ENCODE measurements at regions not wholly inside any gene's neighbourhood (a gene's known extent, or its start where the extent isn't known, plus 50 kb on each side); places are given as distances from the start of the nearest gene placed in this dataset.

DNA sequence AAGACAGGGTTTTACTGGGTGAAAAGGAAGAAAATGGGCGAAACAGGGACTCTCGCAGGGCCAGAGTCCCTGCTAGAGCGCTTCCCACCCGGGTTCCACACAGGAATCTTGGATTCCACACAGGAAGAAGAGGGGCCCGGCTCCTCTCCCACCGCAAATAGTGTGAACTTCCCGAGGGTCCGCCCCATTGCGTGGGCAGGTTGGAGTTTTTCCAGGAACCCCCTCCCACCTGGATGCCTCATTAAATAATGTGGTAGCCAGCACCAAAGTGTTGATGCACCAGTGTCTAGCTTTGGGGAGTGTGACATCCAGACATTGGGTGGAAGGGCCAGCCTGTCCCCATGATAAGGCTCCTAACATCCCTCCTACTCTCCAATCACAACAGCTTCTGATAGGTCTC is 330.3 kb upstream of the ZNF32 start:
- no peaks in the 10 kb centered on the region for H3K79me2 ChIP-seq (ENCODE audit: control insufficient read depth, insufficient read depth, low read length)
- H3K27ac ChIP-seq (ENCODE audit: control insufficient read depth, insufficient read depth, low read length) = no peak overlapping the region
- no peaks in the 10 kb centered on the region for H3K36me3 ChIP-seq (ENCODE audit: control insufficient read depth in 2 of 2, extremely low read depth in 1 of 2, insufficient read depth in 2 of 2, low read length in 2 of 2)
- H3K4me1 ChIP-seq (ENCODE audit: control insufficient read depth, extremely low read depth, insufficient read depth, low read length) = no peaks in the 10 kb centered on the region
- H3K4me3 ChIP-seq (ENCODE audit: control insufficient read depth in 2 of 3, extremely low read depth in 1 of 3, insufficient read depth in 2 of 3, low read depth in 1 of 3, low read length in 3 of 3) = no peak overlapping the region
- no peaks in the 10 kb centered on the region for H3K9me1 ChIP-seq (ENCODE audit: control insufficient read depth, extremely low read depth, insufficient read depth, low read length)
- no peak overlapping the region for H2AFZ ChIP-seq (ENCODE audit: control insufficient read depth, low read length)
- no peak overlapping the region for H3K4me2 ChIP-seq (ENCODE audit: control insufficient read depth, extremely low read depth, insufficient read depth, low read depth, low read length)
- no peak for TF ChIP-seq EZH2 (IDR thresholded peaks at IDR 0.05; ENCODE audit: low read length)
- TF ChIP-seq CTCF (optimal IDR thresholded peaks at IDR 0.05 in 1 of 3, IDR thresholded peaks at IDR 0.05 in 1 of 3, conservative IDR thresholded peaks at IDR 0.05 in 1 of 3; ENCODE audit: extremely low read depth in 1 of 3, insufficient read depth in 2 of 3, low read length in 3 of 3) = no peak
- no peaks in the 10 kb centered on the region for H4K20me1 ChIP-seq (ENCODE audit: control insufficient read depth, extremely low read depth, insufficient read depth, low read length)
- H3K9ac ChIP-seq (ENCODE audit: control insufficient read depth, extremely low read depth, insufficient read depth, low read length) = no peak overlapping the region
- FAIRE-seq (no peak), DNase-seq (ENCODE audit: low read depth, low spot score) (no peak)
- no peaks in the 10 kb centered on the region for H3K9me3 ChIP-seq (ENCODE audit: control insufficient read depth, low read depth, low read length)
- no peaks in the 10 kb centered on the region for H3K27me3 ChIP-seq (ENCODE audit: control insufficient read depth, extremely low read depth, insufficient read depth, low read length)
- dilution Hi-C loops (cut with MboI; ENCODE audit: extremely low pct_ligation_motif_present, low sequenced_read_pairs) = no loop called here

- dilution Hi-C loops (cut with MboI; ENCODE audit: extremely low pct_ligation_motif_present, low sequenced_read_pairs) = no loop called here
- H3K27ac ChIP-seq (ENCODE audit: control insufficient read depth, insufficient read depth, low read length) = no peak overlapping the region
- no peak overlapping the region for H3K4me2 ChIP-seq (ENCODE audit: control insufficient read depth, extremely low read depth, insufficient read depth, low read depth, low read length)
- H4K20me1 ChIP-seq (ENCODE audit: control insufficient read depth, extremely low read depth, insufficient read depth, low read length) = no peaks in the 10 kb centered on the region
- no peaks in the 10 kb centered on the region for H3K27me3 ChIP-seq (ENCODE audit: control insufficient read depth, extremely low read depth, insufficient read depth, low read length)
- no peak overlapping the region for H3K4me3 ChIP-seq (ENCODE audit: control insufficient read depth in 2 of 3, extremely low read depth in 1 of 3, insufficient read depth in 2 of 3, low read depth in 1 of 3, low read length in 3 of 3)
- no peaks in the 10 kb centered on the region for H3K36me3 ChIP-seq (ENCODE audit: control insufficient read depth in 2 of 2, extremely low read depth in 1 of 2, insufficient read depth in 2 of 2, low read length in 2 of 2)
- no peaks in the 10 kb centered on the region for H3K4me1 ChIP-seq (ENCODE audit: control insufficient read depth, extremely low read depth, insufficient read depth, low read length)
- H2AFZ ChIP-seq (ENCODE audit: control insufficient read depth, low read length) = no peak overlapping the region
- no peak overlapping the region for H3K9ac ChIP-seq (ENCODE audit: control insufficient read depth, extremely low read depth, insufficient read depth, low read length)
- no peaks in the 10 kb centered on the region for H3K9me1 ChIP-seq (ENCODE audit: control insufficient read depth, extremely low read depth, insufficient read depth, low read length)
- TF ChIP-seq EZH2 (IDR thresholded peaks at IDR 0.05; ENCODE audit: low read length) (no peak), CTCF (optimal IDR thresholded peaks at IDR 0.05 in 1 of 3, IDR thresholded peaks at IDR 0.05 in 1 of 3, conservative IDR thresholded peaks at IDR 0.05 in 1 of 3; ENCODE audit: extremely low read depth in 1 of 3, insufficient read depth in 2 of 3, low read length in 3 of 3) (no peak)
- DNase-seq (ENCODE audit: low read depth, low spot score) (no peak), FAIRE-seq (no peak)
- H3K9me3 ChIP-seq (ENCODE audit: control insufficient read depth, low read depth, low read length) = no peaks in the 10 kb centered on the region
- H3K79me2 ChIP-seq (ENCODE audit: control insufficient read depth, insufficient read depth, low read length) = no peaks in the 10 kb centered on the region
Measured at GRCh38 chr10:43978091-43978490, 329.4 kb upstream of the ZNF32 start.
